Mesothelial cell of epicardium (in vitro differentiated cells): ENCODE measurements at regions not wholly inside any gene's neighbourhood (a gene's known extent, or its start where the extent isn't known, plus 50 kb on each side); places are given as distances from the start of the nearest gene placed in this dataset.

Source experiments
- DNase-seq, 2 experiments: peaks; one replicate each; pipeline ENCODE4 v3.0.0; 2021; ENCODE audit warnings: low spot score in 2 of 2; ENCODE audit not compliant: unreplicated experiment in 2 of 2
- H3K27ac Mint-ChIP-seq: 2 replicates; pipeline ENCODE4 v1.8.0; 2021; ENCODE audit warnings: mixed read lengths
- H3K27me3 Mint-ChIP-seq: 2 replicates; pipeline ENCODE4 v1.8.0; 2021; ENCODE audit warnings: low read depth, mixed read lengths
- H3K36me3 Mint-ChIP-seq: 2 replicates; pipeline ENCODE4 v1.8.0; 2021; ENCODE audit warnings: mixed read lengths
- H3K4me1 Mint-ChIP-seq: 2 replicates; pipeline ENCODE4 v1.8.0; 2021; ENCODE audit warnings: mixed read lengths
- H3K4me3 Mint-ChIP-seq: 2 replicates; pipeline ENCODE4 v1.8.0; 2021; ENCODE audit warnings: mild to moderate bottlenecking, moderate library complexity, mixed read lengths
- H3K9me3 Mint-ChIP-seq: 2 replicates; pipeline ENCODE4 v1.8.0; 2021; ENCODE audit warnings: mixed read lengths
- CTCF ChIP-seq: fragments of 200-600 bp; sonication (generic); IDR thresholded peaks from one replicate; pipeline ENCODE4 v1.5.0; 2021; ENCODE audit warnings: antibody characterized with exemption; ENCODE audit not compliant: unreplicated experiment

- TF ChIP-seq CTCF: no peak
- DNase-seq: no peak
- H3K27me3 Mint-ChIP-seq: no peaks in the 10 kb centered on the region
- H3K27ac Mint-ChIP-seq: peak overlapping the region; percentile 11
- H3K36me3 Mint-ChIP-seq: no peaks in the 10 kb centered on the region
- H3K4me3 Mint-ChIP-seq: no peak overlapping the region
- H3K4me1 Mint-ChIP-seq: peaks cover 16% of the 10 kb centered on the region
- H3K9me3 Mint-ChIP-seq: peaks cover 10% of the 10 kb centered on the region
These were observed 72.7 kb upstream of the FNDC3B start for GRCh38 chr3:171966533-171967136.

GRCh38 chr3:171967137-171967783 lies 72.1 kb upstream of the FNDC3B start:
- DNase-seq: no peak
- H3K27ac Mint-ChIP-seq: peak overlapping the region; percentile 11
- H3K4me1 Mint-ChIP-seq: peaks cover 16% of the 10 kb centered on the region
- TF ChIP-seq CTCF: no peak
- no peaks in the 10 kb centered on the region for H3K36me3 Mint-ChIP-seq
- H3K27me3 Mint-ChIP-seq: no peaks in the 10 kb centered on the region
- peaks cover 10% of the 10 kb centered on the region for H3K9me3 Mint-ChIP-seq
- H3K4me3 Mint-ChIP-seq: no peak overlapping the region

- no peak for DNase-seq
- peaks cover 16% of the 10 kb centered on the region for H3K4me1 Mint-ChIP-seq
- TF ChIP-seq CTCF: no peak
- no peak overlapping the region for H3K4me3 Mint-ChIP-seq
- peaks cover 10% of the 10 kb centered on the region for H3K9me3 Mint-ChIP-seq
- no peak overlapping the region for H3K27ac Mint-ChIP-seq
- H3K36me3 Mint-ChIP-seq: no peaks in the 10 kb centered on the region
- no peaks in the 10 kb centered on the region for H3K27me3 Mint-ChIP-seq
These were observed 71.3 kb upstream of the FNDC3B start for GRCh38 chr3:171967932-171968678.

- peak overlapping the region; percentile 75 for H3K27ac Mint-ChIP-seq
- H3K36me3 Mint-ChIP-seq: no peaks in the 10 kb centered on the region
- DNase-seq: no peak
- no peak for TF ChIP-seq CTCF
- H3K4me1 Mint-ChIP-seq: peaks cover 16% of the 10 kb centered on the region
- H3K9me3 Mint-ChIP-seq: no peaks in the 10 kb centered on the region
- no peaks in the 10 kb centered on the region for H3K27me3 Mint-ChIP-seq
- H3K4me3 Mint-ChIP-seq: no peak overlapping the region
These were observed 69.0 kb upstream of the FNDC3B start for GRCh38 chr3:171970301-171970788.

- H3K4me3 Mint-ChIP-seq: no peak overlapping the region
- H3K27me3 Mint-ChIP-seq: no peaks in the 10 kb centered on the region
- no peak overlapping the region for H3K27ac Mint-ChIP-seq
- H3K9me3 Mint-ChIP-seq: no peaks in the 10 kb centered on the region
- H3K4me1 Mint-ChIP-seq: peaks cover 9% of the 10 kb centered on the region
- TF ChIP-seq CTCF: no peak
- no peak for DNase-seq
- H3K36me3 Mint-ChIP-seq: no peaks in the 10 kb centered on the region
These were observed 67.4 kb upstream of the FNDC3B start for GRCh38 chr3:171971919-171972514.
